SH-SY5Y (cell line): ENCODE measurements at regions not wholly inside any gene's neighbourhood (a gene's known extent, or its start where the extent isn't known, plus 50 kb on each side); places are given as distances from the start of the nearest gene placed in this dataset.

ENCODE experiments used
- GATA2 ChIP-seq: IDR thresholded peaks from 2 replicates; pipeline ENCODE4 v1.6.1; 2011; ENCODE audit warnings: mild to moderate bottlenecking, low read depth, low read length
- GATA3 ChIP-seq: IDR thresholded peaks from 2 replicates; pipeline ENCODE4 v1.6.1; 2011; ENCODE audit warnings: low read depth, mild to moderate bottlenecking, low read length, moderate library complexity

DNA sequence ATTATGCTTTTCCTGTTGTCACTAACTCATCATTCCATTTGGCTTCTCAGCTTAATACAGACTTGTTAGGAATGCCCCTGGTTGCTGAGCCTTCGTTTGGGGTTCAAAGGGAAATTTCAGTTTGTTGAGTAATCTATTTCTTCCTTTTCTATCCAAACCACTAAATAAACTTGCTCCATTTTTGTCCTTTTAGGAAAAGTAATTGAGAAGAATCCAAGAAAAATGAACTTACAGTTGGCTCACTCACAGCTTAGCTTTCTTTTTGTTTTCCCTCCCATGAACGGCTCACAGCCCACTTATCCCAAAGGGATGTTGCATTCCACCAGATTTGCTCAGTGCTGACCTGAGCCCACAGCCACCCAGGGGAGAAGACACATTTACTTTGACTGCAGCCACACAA, 73.9 kb downstream of the SOX11 start:
- no peak for TF ChIP-seq GATA3
- TF ChIP-seq GATA2, result no peak
